Tibial artery (tissue), 4 donors: ENCODE measurements at regions not wholly inside any gene's neighbourhood (a gene's known extent, or its start where the extent isn't known, plus 50 kb on each side); places are given as distances from the start of the nearest gene placed in this dataset.

Experiments
- DNase-seq, 2 donors: peaks; one replicate each; pipeline ENCODE4 v3.0.0-alpha.2; 2019
- H3K27ac ChIP-seq, 2 donors: fragments of 200-600 bp; sonication (generic) in 1 of 2; 1 replicate in 1 of 2; 2 replicates in 1 of 2; pipeline ENCODE4 v1.5.1; 2018 to 2019; ENCODE audit warnings: mild to moderate bottlenecking in 1 of 2
- H3K27me3 ChIP-seq, 2 donors: fragments of 200-600 bp; sonication (generic) in 1 of 2; one replicate each; pipeline versions ENCODE4 v1.5.1 to v1.6.0; 2016 to 2019
- H3K36me3 ChIP-seq, 3 donors: fragments of 200-600 bp; sonication (generic) in 2 of 3; one replicate each; pipeline ENCODE4 v1.5.1; 2016 to 2019; ENCODE audit warnings: mild to moderate bottlenecking in 2 of 3
- H3K4me1 ChIP-seq, 4 donors: fragments of 200-600 bp; sonication (generic) in 2 of 4; 1 replicate in 3 of 4; 2 replicates in 1 of 4; pipeline ENCODE4 v1.5.1; 2016 to 2019
- H3K4me3 ChIP-seq, 2 donors: fragments of 200-600 bp; sonication (generic) in 1 of 2; 1 replicate in 1 of 2; 2 replicates in 1 of 2; pipeline ENCODE4 v1.5.1; 2018 to 2019; ENCODE audit warnings: mild to moderate bottlenecking in 2 of 2
- H3K9me3 ChIP-seq, 3 donors: fragments of 200-600 bp; sonication (generic) in 1 of 3; one replicate each; pipeline ENCODE4 v1.5.1; 2016 to 2019
- intact Hi-C: fragments of 100-400 bp; cut with DNase I; formaldehyde crosslinking; loops from one replicate; pipeline ENCODE4 v1.15.0; 2023; ENCODE audit warnings: low total_unique reads
- TF ChIP-seq, protein P1 (sequence below), 2 experiments: fragments of 200-600 bp in 1 of 2; fragments of 450-650 bp in 1 of 2; IDR thresholded peaks; one replicate each; pipeline ENCODE4 v1.5.1; 2017 to 2019; ENCODE audit warnings: antibody characterized with exemption in 2 of 2, mild to moderate bottlenecking in 1 of 2, moderate library complexity in 1 of 2

DNA sequence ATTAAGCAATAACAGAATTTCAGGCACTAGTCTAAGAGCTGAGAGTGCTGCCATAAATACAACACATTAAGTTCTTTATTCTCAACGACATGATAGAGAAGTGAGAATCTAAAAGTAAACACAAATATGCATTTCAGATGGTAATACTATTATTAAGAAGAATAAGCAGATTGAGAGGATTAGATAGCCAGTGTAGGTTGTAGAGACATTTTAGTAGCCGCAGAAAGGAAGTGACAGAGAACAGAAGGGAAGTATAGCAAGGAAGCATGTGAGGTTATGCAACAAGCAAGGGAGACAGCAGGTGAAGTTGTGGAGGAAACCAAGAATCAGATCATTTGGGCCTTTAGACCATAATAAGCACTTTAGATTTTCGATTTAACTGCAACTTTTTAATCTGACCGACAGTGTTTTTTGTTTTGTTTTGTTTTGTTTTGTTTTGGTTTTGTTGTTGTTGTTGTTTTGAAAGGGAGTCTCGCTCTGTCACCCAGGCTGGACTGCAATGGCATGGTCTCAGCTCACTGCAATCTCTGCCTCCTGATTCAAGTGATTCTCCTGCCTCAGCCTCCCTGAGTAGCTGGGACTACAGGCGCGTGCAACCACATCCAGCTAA lies 737.0 kb upstream of the ADGRB3 start:
- DNase-seq = no peak
- Histone ChIP-seq H3K4me3 (no peak overlapping the region), H3K27me3 (no peaks in the 10 kb centered on the region), H3K36me3 (no peaks in the 10 kb centered on the region), H3K4me1 (no peaks in the 10 kb centered on the region), H3K9me3 (no peaks in the 10 kb centered on the region), H3K27ac (no peak overlapping the region)
- TF ChIP-seq, protein P1, sequence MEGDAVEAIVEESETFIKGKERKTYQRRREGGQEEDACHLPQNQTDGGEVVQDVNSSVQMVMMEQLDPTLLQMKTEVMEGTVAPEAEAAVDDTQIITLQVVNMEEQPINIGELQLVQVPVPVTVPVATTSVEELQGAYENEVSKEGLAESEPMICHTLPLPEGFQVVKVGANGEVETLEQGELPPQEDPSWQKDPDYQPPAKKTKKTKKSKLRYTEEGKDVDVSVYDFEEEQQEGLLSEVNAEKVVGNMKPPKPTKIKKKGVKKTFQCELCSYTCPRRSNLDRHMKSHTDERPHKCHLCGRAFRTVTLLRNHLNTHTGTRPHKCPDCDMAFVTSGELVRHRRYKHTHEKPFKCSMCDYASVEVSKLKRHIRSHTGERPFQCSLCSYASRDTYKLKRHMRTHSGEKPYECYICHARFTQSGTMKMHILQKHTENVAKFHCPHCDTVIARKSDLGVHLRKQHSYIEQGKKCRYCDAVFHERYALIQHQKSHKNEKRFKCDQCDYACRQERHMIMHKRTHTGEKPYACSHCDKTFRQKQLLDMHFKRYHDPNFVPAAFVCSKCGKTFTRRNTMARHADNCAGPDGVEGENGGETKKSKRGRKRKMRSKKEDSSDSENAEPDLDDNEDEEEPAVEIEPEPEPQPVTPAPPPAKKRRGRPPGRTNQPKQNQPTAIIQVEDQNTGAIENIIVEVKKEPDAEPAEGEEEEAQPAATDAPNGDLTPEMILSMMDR (IDR thresholded peaks at IDR 0.05) = no peak
- intact Hi-C loops = no loop called here

DNA sequence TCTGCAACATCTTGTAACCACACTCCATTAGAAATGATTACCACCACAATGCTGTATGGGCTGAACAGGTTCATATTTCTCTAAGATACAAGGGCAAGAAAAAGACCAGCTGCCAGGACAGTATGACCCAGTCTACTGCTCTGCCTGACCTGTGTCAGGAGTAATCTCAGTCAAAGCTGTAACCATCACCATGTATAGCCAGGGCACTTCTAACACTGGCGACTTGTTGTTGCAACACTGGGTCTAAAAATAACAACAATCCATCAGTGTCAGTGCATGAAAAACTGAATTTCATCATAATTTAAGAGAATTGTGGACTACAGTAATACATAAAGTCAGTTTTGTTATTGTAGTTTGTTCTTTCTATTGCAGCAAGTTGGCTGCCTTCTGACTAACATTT lies 738.6 kb upstream of the ADGRB3 start:
- TF ChIP-seq, protein P1 (IDR thresholded peaks at IDR 0.05) = no peak
- H3K4me1 ChIP-seq = no peaks in the 10 kb centered on the region
- no peak for DNase-seq
- no peaks in the 10 kb centered on the region for H3K36me3 ChIP-seq
- intact Hi-C loops = no loop called here
- H3K27me3 ChIP-seq = no peaks in the 10 kb centered on the region
- no peak overlapping the region for H3K27ac ChIP-seq
- H3K4me3 ChIP-seq = no peak overlapping the region
- no peaks in the 10 kb centered on the region for H3K9me3 ChIP-seq

DNA sequence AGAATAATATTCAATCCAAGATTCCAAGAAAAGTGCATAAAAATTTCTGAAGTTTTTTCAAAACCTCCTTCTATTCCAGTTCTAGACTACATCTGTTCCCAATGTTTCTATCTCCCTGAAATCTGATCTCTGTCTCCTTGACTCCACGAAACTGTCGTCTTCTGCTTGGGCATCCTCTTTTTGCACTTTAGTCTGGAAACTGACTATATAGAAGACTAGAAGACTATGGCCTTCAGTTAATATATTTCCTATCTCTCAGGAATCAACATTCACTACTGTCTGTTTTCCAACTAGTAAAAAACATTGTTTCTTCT lies 745.4 kb upstream of the ADGRB3 start:
- Histone ChIP-seq H3K27me3 (no peaks in the 10 kb centered on the region), H3K36me3 (no peaks in the 10 kb centered on the region), H3K9me3 (no peaks in the 10 kb centered on the region), H3K4me3 (no peak overlapping the region), H3K27ac (no peak overlapping the region), H3K4me1 (no peaks in the 10 kb centered on the region)
- intact Hi-C loops = no loop called here
- DNase-seq = no peak
- TF ChIP-seq, protein P1 (IDR thresholded peaks at IDR 0.05) = no peak

DNA sequence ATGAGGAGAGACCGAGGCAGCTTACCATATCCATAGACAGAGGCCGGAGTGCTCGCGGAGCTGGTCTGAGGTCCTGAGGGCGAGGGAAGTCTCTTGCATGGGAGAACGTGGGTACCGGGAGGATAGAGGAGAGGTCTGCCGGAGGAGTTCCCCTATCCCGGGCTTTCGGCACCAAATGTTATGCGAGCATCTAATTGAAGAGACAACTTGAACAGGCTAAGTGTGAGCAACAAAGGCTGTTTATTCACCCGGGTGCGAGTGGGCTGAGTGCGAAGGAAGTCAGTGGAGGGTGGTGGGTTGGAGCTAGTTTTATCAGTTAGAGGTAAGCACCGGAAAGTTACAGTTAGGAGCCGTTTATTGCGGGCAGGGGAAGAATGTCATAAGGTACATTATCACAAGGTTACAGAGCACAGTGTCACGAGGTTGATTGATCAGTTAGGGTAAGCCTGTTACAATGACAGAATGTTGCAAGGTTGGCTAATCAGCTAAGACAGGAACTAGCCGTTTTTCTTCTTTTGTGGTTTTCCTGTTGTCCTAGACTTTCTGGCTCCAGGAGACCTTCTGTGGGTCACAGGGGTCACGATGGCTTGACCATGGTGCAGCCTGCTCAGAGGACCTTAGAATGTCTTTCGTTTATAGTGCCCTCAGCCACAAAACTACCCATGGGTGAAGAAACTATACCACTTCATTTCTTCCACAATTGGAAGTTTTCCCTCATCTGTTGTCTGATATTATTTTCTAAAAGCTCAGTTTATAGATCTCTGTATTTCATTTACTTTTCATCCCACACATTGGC lies 746.0 kb upstream of the ADGRB3 start:
- intact Hi-C loops = no loop called here

DNA sequence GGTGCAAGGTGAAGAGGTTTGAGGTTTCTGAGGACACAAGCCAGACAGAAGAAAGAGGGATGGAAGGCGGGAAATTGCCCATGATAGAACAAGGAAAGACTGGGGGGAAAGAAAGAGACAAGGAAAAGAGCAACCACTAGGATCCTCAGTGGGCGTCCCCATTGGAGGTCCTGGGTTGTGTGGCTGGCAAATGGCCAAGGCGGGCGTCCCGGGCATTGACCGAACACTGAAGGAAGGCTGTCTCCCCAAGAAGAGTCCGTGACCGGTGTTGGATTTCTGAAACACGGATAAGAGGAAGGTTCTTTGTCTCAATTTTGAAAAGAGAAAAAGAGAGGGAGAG lies 746.6 kb upstream of the ADGRB3 start:
- Histone ChIP-seq H3K27me3 (no peaks in the 10 kb centered on the region), H3K4me3 (no peak overlapping the region), H3K36me3 (no peaks in the 10 kb centered on the region), H3K27ac (no peak overlapping the region), H3K9me3 (no peaks in the 10 kb centered on the region), H3K4me1 (no peaks in the 10 kb centered on the region)
- TF ChIP-seq, protein P1 (IDR thresholded peaks at IDR 0.05) = no peak
- DNase-seq = no peak
- intact Hi-C loops = no loop called here

More for the DNA sequence above, 746.0 kb upstream of the ADGRB3 start:
- DNase-seq = no peak
- Histone ChIP-seq H3K27ac (no peak overlapping the region), H3K27me3 (no peaks in the 10 kb centered on the region), H3K36me3 (no peaks in the 10 kb centered on the region), H3K9me3 (no peaks in the 10 kb centered on the region), H3K4me3 (no peak overlapping the region), H3K4me1 (no peaks in the 10 kb centered on the region)
- TF ChIP-seq, protein P1 (IDR thresholded peaks at IDR 0.05) = no peak
